DMS153 (cell line): ENCODE measurements at regions not wholly inside any gene's neighbourhood (a gene's known extent, or its start where the extent isn't known, plus 50 kb on each side); places are given as distances from the start of the nearest gene placed in this dataset.
"Not testable (repeated sequence)": the region's sequence is repeated elsewhere in the genome, so short reads cannot be mapped to it uniquely, and the experiment has no call there.

ENCODE experiments used
- DNase-seq: peaks from one replicate; lab custom pipeline; 2025; lab: John Stamatoyannopoulos, UW

DNA sequence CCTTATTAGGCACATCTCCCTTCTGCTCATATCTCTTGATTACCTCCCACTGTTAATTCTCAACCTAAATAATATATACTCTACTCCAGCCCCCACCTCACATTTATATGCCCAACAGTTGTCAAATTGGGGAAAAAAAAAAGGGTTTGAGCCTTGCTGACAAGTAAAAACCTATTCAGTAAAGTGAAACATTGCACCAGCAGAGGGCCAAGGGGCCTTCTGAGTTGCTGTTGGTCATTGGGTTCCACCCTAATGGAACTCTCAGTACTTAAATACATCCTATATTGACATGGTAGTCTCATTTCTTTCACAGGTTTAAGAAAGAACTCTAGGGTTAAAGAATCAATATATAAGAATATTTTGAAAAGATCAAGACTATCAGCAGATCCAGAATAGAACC, 362.2 kb downstream of the SMARCA1 start:
- DNase-seq, result no peak

DNA sequence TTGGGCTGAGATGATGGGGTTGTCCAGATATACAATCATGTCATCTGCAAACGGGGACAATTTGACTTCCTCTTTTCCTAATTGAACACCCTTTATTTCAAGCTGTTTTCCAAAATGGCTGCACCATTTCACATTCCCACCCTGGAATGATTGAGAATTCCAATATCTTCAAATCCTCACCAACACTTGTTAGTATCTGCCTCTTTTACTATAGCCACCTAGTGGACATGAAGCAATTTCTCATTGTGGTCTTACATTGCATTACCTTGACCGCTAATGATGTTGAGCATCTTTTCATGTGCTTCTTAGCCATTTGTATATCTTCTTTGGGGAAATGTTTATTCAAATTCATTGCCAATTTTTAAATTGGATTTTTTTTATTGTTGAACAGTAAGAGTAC, 364.8 kb downstream of the SMARCA1 start:
- no peak for DNase-seq

DNA sequence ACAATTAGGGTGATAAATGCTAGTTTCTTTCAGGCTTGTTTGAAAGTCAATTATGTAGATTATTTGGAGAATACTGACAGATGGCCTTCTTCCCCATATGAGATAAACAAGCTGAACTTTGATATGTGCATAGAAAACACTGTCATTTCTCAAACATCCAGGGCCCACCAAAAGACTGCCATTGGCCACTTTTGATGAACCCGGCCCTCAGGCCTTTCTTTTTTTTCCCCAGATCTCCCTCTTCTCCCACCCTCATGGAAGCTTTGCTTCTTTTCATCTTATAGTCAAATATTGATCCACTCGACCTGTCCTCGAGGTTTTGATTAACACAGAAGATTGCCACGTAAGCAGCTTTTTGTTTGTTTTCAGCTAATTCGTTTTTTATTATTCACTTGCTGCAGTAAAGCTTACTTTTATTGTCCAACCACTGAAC, 377.4 kb downstream of the SMARCA1 start:
- DNase-seq, result no peak

DNA sequence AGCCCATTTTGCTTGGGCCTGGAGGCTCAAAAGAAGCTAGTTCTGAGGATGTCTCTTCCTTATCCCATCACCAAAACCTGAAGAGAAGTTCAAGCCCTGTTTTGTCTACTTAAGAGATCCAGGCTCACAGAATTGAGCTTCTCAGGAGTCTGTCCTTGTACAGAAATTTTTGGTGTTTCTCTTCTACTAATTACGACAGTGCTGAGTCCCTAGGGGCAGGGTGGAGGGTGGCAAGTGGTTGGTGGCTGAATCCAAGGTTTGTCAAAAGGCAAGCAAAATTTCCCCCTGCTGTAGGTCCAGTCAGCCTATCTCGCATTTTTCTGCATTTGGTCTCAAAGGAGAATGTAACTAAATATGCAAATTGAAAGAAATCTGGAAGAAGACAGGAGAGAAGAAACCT, 377.9 kb downstream of the SMARCA1 start:
- no peak for DNase-seq

DNA sequence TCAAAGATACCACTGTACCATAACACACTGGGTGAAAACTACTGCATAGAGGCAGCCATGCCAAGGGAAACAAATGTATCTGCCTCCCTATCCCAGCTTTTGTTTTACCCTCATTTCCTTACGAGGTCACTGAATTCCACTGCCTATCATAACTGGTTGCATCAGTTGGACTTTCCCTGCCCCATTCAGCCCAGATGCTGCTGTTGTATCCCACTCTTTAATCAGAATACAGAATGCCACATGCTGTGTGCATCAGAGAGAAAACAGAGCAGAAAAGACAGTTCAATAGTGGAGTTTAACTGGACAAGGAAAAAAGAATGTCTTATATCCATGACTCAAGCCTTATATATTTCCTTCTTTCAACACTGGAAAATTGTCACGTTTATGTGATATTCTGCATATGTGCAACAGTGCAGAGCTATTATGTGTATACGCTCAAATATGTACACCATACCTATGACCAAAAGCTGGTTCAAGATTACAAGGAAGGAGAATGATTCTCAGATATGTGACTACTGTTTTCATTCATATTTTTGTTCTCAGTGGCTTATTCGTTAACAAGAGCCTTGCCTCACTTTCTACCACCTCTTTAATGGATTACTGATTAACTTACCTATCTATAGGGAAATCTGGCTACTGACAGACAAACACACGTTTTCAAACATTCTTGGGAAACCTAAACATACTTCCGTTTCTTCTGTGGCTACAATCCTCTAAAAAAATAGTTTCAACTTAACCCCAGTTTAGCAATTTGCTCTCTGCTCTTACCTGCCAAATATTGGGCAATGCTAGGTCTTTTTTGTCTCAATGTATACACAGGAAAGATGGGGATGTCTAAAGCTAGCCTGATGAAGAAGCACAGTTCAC, 378.9 kb downstream of the SMARCA1 start:
- no peak for DNase-seq

DNA sequence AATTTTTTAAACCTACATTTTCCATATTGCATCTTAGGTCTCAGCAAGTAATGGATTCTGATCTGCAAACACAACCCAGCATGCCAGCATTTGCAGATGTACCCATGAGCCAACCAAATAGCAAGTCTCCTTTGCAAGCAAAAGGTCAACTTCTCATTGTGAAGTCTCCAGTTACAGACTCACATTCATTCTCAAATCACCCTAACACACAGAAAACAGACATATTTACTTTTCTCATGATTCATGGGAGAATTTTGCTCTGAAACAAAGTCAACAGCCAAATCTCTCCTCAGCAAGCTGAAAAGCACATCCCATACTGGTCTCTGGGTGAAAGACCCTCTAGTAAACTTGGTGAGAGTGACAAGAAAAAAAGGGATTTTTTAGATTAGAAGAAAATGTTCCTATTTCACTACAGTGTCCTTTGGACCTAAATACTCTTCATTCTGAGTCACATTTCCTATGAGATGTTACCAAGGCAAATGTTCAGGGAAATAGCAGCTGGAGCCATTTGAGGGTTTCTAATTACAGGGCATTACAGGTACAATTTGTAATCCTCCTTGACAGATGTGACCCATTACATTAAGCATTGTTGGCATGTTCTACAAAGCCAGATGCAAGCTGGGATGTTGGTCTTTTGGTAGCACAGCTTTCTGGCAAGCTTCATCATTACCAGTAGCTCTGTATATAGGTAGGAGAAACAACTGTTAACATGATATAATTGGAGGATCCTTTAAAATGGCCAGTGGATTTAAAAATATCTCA, 383.3 kb downstream of the SMARCA1 start:
- peak; percentile 84 for DNase-seq

DNA sequence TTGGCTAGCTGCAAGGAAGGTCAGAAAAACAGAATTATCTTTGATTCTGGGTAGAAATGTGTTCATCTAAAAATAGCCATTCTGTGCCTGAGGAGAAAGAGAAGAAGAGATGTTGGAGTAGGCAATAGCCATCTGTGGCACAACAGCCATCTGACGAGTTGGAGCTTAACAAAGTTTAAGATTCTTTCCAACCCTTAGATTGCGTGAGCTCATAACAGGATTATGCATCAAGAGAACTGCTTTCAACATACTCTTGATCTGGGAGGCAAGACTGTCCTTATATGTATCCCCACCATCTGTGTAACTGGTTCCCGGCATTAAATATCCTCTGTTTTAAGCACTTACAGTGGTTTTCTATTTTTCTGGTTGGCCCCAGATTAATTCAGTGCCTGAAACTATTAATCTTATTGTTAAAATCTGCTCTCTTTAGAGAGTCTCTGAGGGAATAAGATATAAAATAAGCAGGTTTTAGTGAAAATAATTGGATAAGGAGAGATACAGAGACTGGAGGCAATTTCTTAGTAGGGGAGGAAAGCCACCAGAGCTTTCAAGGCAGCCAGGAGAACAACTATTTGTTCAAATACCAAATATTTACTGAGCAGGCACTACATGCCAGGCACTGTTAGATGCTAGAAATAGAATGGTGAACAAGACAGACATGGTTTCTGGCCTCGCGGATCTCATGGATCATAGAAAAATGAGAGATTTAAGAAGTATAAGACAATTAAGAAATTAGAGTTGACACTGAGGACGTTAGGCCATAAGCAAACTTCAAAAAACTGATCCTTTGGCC, 398.0 kb downstream of the SMARCA1 start:
- DNase-seq, result no peak

DNA sequence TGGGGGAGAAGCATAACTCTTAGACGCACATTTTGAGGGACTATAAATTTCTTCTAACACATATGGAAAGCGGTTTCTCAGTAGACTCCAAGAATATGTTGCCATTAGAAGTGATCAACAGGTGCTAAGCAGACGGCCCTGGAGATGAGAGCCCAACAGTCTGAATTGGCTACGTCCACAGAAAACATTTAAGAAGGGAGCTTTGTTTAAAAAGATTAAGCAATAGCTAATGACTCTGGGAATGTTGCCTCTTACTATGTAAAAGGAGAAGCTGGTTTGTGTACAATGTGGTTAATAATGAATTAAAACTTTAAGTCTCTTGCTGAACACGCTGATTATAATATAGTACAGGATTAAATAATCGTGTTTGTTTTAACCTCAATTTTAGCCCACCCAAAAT, 399.5 kb downstream of the SMARCA1 start:
- DNase-seq, result no peak

DNA sequence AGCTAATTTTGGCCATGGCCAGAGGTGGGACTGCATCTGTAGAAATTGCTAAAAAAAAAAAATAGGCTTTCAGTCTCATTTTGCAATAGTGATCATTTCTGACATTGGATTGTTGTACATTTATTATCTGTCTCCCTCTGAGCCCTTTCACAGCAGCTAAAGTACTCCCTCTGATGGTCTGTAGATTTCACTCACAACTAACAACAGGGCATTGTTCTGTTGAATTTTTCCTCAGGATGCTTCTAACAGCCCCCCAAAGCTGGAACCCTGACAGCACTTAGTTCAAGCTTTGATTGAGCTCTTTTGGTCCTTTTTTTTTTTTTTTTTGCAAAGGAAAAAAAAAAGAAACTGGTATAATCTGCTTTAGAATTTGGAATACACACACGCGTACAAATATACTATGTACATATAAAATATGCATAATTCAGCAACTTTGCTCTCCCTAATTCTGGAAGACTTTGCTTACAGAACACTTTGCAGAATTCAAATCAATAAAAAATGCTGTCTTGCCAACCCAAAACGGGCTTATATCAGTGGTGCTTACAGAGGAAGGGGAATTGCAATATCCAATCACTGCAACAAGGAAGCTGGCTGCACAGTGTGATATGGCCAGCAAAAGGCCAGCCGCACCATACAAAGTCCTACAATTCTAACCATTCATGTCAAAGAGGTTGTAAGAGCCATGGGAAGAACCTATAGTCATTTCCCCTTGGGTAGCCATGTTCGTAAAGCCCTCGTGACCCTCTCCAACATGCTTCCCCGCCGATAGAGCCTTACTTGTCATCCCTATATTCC, 406.4 kb downstream of the SMARCA1 start:
- no peak for DNase-seq

DNA sequence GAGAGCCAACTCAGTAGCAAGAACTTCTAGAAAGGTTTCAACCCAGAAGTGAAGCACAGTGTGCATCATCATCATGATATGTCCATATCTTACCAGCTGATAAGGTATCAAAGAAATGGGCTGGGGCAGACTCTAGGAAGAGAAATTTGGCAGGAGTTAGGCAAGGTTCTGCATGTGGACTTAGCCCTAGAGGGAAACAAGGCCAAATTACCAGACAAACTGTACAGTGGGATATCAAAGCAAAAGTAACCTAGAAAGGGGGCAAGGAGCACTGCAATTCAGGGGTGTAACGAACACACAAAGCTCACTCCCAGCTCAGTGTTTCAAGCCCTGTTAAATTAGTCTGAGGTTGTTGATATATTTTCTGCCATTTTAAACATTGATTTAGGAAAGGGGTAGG, 407.4 kb downstream of the SMARCA1 start:
- no peak for DNase-seq

DNA sequence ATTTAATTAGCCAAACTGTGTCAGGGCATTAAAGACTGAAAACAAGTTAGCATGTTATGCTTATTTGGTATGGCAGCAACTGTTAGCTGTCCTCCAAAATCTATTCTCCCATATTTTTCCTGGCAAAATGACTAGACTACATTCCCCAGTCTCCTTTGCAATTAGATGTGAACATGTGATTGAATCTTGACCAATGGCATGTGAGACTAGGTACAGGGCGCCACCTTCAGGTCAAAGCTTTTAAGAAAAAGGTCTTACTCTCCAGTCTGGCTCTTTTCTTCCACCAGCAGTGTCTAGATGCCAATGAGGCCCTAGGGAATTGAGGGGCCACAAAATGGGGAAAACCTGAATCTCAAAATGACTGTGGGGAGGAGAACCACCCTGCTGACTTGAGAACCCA, 408.2 kb downstream of the SMARCA1 start:
- peak; percentile 42 for DNase-seq

DNA sequence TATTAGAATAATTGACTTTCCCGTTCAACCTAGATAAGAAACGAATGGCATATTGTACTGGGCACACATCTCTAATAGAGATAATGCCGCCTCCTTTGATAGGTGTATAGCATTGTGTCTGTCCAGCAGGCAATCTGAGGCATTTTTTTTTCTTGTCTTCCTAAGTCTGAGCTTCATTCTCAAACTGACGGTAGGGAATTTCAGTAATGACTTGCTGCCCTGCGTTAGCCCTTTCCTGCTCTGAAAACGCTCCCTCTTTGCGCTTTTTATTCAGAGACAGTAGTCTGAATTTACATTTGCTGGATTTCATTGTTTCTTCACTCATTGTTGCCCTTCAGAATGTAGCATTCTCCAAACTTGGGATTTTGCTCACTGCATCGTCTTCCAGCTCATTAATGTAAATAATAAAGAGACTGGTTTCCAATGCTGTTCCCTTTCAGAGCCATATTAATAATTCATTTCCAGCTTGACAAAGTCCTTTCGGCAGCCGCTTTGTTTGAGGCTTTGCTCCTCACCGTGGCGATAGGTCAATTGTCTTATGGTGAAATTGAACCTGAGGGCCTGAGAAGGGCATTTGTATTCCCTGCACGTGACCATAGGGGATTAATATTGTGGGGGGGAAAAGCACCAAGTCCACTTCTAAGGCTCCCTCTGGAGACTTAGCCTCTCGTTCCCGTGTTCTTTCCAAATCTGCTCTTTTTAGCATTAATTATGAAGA, 412.1 kb downstream of the SMARCA1 start:
- no peak for DNase-seq

DNA sequence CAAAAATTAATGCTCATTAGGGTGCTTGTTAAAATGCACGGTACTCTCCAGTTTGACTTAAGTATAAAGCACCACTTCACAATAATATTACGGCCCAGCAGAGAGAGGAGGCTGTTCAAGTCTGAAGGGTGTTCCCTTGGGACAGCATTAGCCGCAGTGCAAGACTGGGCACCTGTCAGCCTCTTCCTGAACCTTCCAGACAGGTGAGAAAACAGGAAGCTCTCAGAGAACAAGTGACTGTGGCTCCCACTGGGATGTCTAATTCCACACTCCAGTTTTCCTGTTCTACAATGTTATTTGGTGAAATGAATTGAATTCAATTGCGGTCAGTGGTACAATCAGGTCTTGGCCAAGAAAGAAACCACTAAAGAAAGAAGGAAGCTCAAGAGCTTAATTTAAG, 414.4 kb downstream of the SMARCA1 start:
- peak; percentile 98 for DNase-seq

DNA sequence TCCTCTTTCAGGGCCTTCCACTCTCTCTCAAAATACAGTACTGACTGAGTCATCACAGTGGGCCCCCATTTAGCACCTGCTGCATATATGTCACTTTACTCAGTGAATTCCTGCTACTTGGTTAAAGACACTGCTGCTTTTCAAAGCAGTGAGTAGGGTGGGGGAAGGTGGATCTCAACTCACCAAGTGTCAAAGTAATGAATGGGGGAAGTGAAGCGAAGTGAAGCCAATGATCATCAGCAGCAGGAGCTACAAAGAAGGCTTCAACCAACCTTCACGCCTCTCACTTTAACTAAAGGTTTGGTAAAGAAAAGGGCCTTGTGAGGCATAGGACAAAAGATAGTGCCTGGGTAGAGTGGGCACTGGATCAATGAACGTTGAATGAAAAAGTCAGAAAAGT, 424.1 kb downstream of the SMARCA1 start:
- DNase-seq, result no peak

DNA sequence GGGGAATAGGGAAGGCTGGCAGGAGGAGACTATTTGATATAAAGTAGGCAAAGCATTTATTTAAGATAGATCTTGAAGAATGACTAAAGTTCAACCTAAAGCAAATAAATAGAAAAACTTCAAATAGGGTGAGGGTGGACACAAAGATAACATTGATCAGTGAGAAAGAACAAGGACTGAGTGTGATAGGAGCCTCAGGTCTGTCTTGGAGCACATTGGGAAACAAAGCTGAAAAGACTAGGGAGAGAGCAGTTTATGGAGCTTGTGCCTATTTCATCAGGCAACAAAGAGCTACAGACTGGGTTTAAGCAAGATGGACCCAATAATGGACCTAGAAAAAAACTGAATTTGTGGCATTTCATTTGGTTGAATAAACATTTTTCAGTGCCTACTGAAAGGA, 425.6 kb downstream of the SMARCA1 start:
- DNase-seq, result no peak

DNA sequence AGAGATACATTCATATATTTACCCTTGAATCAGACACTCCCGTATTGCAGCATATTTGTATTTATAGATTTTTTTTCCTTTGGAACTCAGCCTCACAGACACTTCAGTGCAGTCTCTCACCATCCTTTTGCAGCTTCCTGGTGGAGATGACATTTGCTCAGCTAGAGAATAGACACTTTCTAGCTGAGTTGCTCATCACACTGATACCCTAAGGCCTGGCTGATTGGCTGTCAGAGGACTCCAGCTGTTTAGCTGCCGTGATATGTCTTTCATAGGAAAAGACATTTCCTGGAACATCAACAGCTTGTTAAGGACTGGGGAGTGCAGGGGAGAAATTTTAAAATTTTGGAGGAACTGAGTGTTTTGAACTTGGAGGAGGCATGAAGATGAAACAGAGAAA, 429.6 kb downstream of the SMARCA1 start:
- no peak for DNase-seq

DNA sequence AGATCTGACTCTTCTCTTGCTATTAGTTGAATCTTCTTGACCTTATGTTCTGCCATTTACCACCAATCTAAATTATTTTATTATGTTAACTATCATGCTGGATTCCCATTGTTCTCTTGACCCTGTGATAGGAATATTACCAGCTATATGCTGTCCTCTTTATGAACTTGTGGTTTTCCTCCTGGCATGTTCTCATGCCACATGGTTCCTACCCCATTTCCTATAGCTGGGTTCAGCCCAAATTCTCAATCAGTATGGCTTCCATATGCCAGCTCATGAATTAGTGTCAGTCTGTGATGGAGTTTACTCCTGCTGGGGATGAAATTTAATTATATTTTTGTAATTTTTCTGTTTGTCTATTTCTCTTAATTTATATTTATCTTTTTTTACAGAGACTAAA, 430.5 kb downstream of the SMARCA1 start:
- no peak for DNase-seq

DNA sequence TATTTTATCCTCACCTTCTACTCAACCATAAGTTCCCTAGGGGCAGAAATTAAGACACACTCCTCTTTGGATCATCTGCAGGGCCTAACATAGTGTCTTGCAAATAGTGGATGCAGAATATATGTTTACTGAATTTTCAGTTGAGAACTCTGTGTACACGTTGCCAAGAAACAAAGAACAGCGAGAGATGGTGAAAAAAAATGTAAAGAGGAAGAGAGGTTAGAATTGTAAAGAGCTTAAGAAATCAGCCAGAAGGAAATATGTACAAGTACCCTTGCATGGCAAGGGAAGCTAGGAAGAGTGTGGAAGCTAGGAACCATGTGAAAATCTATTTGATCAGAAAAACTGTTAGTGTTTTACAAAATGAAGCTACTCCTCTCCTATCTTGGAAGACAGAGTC, 431.0 kb downstream of the SMARCA1 start:
- no peak for DNase-seq

DNA sequence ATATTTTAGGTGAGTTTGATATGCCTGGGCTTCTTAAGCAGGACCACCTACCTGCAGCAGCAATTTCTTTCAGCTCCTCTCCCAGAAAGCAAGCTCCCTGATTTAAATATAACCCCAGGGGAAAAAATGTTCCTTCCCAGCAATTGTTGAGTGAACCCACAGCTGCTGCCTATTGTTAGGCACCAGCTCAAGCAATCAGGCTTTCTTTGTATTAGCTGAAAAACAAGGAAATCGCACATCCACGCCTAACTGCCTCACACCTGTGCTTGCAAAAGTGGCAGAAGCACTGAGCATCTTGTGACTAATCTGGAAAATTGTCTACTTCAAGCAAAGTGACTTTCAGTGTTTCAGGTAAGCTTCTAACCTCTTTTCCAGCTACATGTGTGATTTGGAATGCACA, 432.2 kb downstream of the SMARCA1 start:
- DNase-seq, result peak; percentile 43

DNA sequence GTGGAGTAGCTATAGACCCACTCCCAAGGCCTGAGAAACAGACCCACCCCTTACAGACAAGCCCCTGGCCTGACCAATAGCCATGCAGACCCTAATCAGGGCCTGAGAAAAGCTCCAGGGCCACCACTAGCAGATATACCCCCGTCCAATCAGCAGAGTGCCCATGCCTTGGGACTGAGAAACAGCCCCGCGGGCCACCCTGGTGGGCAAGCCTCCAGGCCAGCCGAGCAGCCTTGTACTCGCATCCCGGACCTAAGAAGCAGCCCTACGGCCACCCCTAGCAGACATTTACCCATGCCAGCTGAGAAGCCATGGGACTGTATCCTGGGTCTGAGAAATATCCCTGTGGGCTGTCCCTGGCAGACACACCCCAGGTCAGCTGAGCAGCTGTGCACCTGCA, 436.5 kb downstream of the SMARCA1 start:
- no peak for DNase-seq

DNA sequence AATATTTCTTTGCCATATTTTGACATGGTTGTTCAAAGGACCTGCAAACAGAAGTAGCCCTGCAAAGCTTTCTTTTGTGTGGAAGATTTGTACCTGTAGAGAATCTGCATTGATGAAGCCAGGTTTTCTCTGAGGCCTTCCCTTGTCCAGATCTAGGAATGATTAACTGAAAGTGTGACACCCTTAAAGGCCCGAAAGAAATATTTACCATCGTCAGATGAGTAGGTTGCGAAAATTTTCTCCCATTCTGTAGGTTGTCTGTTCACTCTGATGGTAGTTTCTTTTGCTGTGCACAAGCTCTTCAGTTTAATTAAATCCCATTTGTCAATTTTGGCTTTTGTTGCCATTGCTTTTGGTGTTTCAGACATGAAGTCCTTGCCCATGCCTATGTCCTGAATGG, 439.0 kb downstream of the SMARCA1 start:
- DNase-seq, result not testable (repeated sequence)
